Upper lobe of left lung (tissue), 6 donors: ENCODE measurements at regions not wholly inside any gene's neighbourhood (a gene's known extent, or its start where the extent isn't known, plus 50 kb on each side); places are given as distances from the start of the nearest gene placed in this dataset.

ENCODE experiments used
- ATAC-seq, 2 donors: fragments of 200-7000 bp; cut with Tn5 transposase; one replicate each; pipeline ENCODE4 v1.9.1; 2022; ENCODE audit warnings: mild to moderate bottlenecking in 2 of 2, moderate library complexity in 2 of 2; ENCODE audit not compliant: low FRiP score in 2 of 2
- DNase-seq, 2 donors: peaks; one replicate each; pipeline ENCODE4 v3.0.0-alpha.2; 2019 to 2020
- H3K27ac ChIP-seq, 4 donors: fragments of 200-600 bp; sonication (generic); one replicate each; pipeline ENCODE4 v1.5.1; 2016 to 2019
- H3K27me3 ChIP-seq, 4 donors: fragments of 200-600 bp; sonication (generic); one replicate each; pipeline ENCODE4 v1.5.1; 2017 to 2019
- H3K36me3 ChIP-seq, 4 donors: fragments of 200-600 bp; sonication (generic); one replicate each; pipeline ENCODE4 v1.5.1; 2016 to 2019
- H3K4me1 ChIP-seq, 4 donors: fragments of 200-600 bp; sonication (generic); one replicate each; pipeline ENCODE4 v1.5.1; 2018 to 2019
- H3K4me3 ChIP-seq, 4 donors: fragments of 200-600 bp; sonication (generic); one replicate each; pipeline ENCODE4 v1.5.1; 2017 to 2019; ENCODE audit warnings: mild to moderate bottlenecking in 2 of 4, moderate library complexity in 1 of 4
- H3K9me3 ChIP-seq, 4 donors: fragments of 200-600 bp; sonication (generic); one replicate each; pipeline ENCODE4 v1.5.1; 2018 to 2019
- EP300 ChIP-seq, 4 donors: sonication (generic); formaldehyde crosslinking; IDR thresholded peaks; one replicate each; pipeline ENCODE4 v1.5.1; 2017; ENCODE audit warnings: antibody characterized with exemption in 4 of 4, control low read depth in 2 of 4
- POLR2A ChIP-seq, 4 donors: fragments of 450-650 bp; IDR thresholded peaks; one replicate each; pipeline ENCODE4 v1.5.1; 2016 to 2017; ENCODE audit warnings: antibody characterized with exemption in 4 of 4, mild to moderate bottlenecking in 2 of 4
- POLR2AphosphoS5 ChIP-seq, 2 donors: sonication (generic); formaldehyde crosslinking; IDR thresholded peaks; one replicate each; pipeline ENCODE4 v1.5.1; 2017; ENCODE audit warnings: antibody characterized with exemption in 2 of 2
- WGBS, 2 donors: methylation state at CpG; one replicate each; pipeline ENCODE4 v1.1.5; 2017 to 2018; 5-methylcytosine and 5-hydroxymethylcytosine counted together
- TF ChIP-seq, protein P1 (sequence below), 6 experiments: fragments of 450-650 bp in 4 of 6; fragments of 200-600 bp in 2 of 6; sonication (generic) in 2 of 6; IDR thresholded peaks; one replicate each; pipeline ENCODE4 v1.5.1; 2016 to 2019; ENCODE audit warnings: antibody characterized with exemption in 6 of 6
- donor health status: DM: no; HTN: no; CAD: no; lungs with moderate emphysema.
- donor health status: DM: no; HTN: yes; CAD: no; lungs with severe emphysema.

GRCh38 chr12:74820324-74820723 is 282.7 kb downstream of the ATXN7L3B start:
- 68 to 78% methylated on average over 1 of the region's 1 CpG for WGBS, 2 donors
- Histone ChIP-seq H3K9me3 (no peaks in the 10 kb centered on the region), H3K4me1 (no peaks in the 10 kb centered on the region), H3K27ac (no peak overlapping the region), H3K36me3 (no peaks in the 10 kb centered on the region), H3K27me3 (no peaks in the 10 kb centered on the region), H3K4me3 (no peak overlapping the region)
- ATAC-seq (no peak), DNase-seq (no peak)
- no peak for TF ChIP-seq POLR2AphosphoS5 (IDR thresholded peaks at IDR 0.05)
- TF ChIP-seq, protein P1, sequence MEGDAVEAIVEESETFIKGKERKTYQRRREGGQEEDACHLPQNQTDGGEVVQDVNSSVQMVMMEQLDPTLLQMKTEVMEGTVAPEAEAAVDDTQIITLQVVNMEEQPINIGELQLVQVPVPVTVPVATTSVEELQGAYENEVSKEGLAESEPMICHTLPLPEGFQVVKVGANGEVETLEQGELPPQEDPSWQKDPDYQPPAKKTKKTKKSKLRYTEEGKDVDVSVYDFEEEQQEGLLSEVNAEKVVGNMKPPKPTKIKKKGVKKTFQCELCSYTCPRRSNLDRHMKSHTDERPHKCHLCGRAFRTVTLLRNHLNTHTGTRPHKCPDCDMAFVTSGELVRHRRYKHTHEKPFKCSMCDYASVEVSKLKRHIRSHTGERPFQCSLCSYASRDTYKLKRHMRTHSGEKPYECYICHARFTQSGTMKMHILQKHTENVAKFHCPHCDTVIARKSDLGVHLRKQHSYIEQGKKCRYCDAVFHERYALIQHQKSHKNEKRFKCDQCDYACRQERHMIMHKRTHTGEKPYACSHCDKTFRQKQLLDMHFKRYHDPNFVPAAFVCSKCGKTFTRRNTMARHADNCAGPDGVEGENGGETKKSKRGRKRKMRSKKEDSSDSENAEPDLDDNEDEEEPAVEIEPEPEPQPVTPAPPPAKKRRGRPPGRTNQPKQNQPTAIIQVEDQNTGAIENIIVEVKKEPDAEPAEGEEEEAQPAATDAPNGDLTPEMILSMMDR (IDR thresholded peaks at IDR 0.05): no peak
- TF ChIP-seq EP300 (IDR thresholded peaks at IDR 0.05): no peak
- no peak for TF ChIP-seq POLR2A (IDR thresholded peaks at IDR 0.05)

DNA sequence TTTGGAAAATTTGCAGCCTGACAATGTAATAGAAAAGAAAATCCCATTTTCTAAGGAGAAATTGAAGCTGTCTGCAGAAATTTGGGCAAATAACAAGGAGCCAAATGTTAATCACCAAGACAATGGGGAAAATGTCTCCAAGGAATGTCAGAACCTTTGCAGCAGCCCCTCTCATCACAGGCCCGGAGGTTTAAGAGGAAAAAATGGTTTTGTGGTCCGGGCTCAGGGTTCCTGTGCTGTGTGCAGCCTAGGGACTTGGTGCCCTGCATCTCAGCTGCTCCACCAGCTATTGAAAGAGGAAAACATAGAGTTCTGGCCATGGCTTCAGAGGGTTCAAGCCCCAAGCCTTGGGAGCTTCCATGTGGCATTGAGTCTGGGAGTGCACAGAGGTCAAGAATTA is 298.9 kb downstream of the ATXN7L3B start:
- TF ChIP-seq EP300 (IDR thresholded peaks at IDR 0.05) (no peak), POLR2AphosphoS5 (IDR thresholded peaks at IDR 0.05) (no peak), POLR2A (IDR thresholded peaks at IDR 0.05) (no peak)
- TF ChIP-seq, protein P1 (IDR thresholded peaks at IDR 0.05): no peak
- WGBS, 2 donors: 68 to 80% methylated on average over 2 of the region's 2 CpGs
- H3K4me1 ChIP-seq: no peaks in the 10 kb centered on the region
- no peak overlapping the region for H3K4me3 ChIP-seq
- H3K36me3 ChIP-seq: no peaks in the 10 kb centered on the region
- no peaks in the 10 kb centered on the region for H3K27me3 ChIP-seq
- H3K27ac ChIP-seq: no peak overlapping the region
- H3K9me3 ChIP-seq: peaks cover 0 to 5% (median 0%) of the 10 kb centered on the region in 4 donors
- ATAC-seq: no peak
- DNase-seq: no peak

DNA sequence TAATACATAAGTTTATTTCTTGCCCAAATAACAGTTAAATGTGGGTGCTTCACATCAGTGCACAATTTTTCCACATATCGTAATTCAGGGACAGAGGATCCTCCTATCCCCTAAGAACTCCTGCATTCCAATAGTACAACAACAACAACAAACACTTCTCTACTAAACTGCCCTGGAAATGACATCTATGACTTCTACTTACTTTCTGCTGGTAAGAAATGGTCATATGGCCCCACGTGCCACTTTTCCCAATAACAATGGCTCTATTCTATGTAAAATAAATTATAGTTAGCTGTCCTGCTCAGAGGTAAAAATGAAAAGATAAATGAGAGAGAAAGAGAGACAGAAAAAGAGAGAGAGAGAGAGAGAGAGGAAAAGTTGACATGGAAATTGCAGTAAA is 308.5 kb downstream of the ATXN7L3B start:
- TF ChIP-seq, protein P1 (IDR thresholded peaks at IDR 0.05): no peak
- no peak for TF ChIP-seq POLR2A (IDR thresholded peaks at IDR 0.05)
- no peaks in the 10 kb centered on the region for H3K36me3 ChIP-seq
- no peak for ATAC-seq
- H3K9me3 ChIP-seq: no peaks in the 10 kb centered on the region
- H3K4me1 ChIP-seq: no peaks in the 10 kb centered on the region
- WGBS, 2 donors: 72 to 82% methylated on average over 2 of the region's 2 CpGs
- no peak overlapping the region for H3K4me3 ChIP-seq
- DNase-seq: no peak
- no peak overlapping the region for H3K27ac ChIP-seq
- no peaks in the 10 kb centered on the region for H3K27me3 ChIP-seq

DNA sequence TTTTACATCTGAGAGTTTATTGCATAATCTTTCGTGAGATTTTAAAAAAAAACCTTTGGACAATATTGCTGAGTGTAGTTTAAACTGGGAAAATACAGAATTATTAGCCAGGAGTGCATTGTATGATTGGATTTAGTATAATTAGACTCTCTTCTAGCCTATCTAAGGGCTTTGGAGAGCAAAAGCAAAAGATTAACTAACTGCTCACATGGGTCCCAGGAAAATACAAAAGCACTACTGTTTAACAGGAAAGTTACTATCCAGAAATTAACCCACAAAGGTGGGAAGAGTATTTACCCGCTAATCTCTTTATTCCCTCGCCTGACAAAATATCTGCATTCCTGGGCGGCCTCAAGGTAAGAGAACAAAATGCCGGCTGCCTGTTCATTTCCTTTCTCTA is 309.5 kb downstream of the ATXN7L3B start:
- DNase-seq (no peak), ATAC-seq (no peak)
- no peak for TF ChIP-seq POLR2A (IDR thresholded peaks at IDR 0.05)
- TF ChIP-seq EP300 (IDR thresholded peaks at IDR 0.05): no peak
- TF ChIP-seq POLR2AphosphoS5 (IDR thresholded peaks at IDR 0.05): no peak
- TF ChIP-seq, protein P1 (IDR thresholded peaks at IDR 0.05): no peak
- H3K4me1 ChIP-seq: no peaks in the 10 kb centered on the region
- no peak overlapping the region for H3K27ac ChIP-seq
- no peaks in the 10 kb centered on the region for H3K27me3 ChIP-seq
- H3K4me3 ChIP-seq: no peak overlapping the region
- H3K36me3 ChIP-seq: no peaks in the 10 kb centered on the region
- WGBS, 2 donors: 65 to 72% methylated on average over 5 of the region's 5 CpGs
- no peaks in the 10 kb centered on the region for H3K9me3 ChIP-seq

- TF ChIP-seq POLR2AphosphoS5 (IDR thresholded peaks at IDR 0.05) (no peak), POLR2A (IDR thresholded peaks at IDR 0.05) (no peak), EP300 (IDR thresholded peaks at IDR 0.05) (no peak)
- TF ChIP-seq, protein P1 (IDR thresholded peaks at IDR 0.05): no peak
- DNase-seq (no peak), ATAC-seq (no peak)
- no peaks in the 10 kb centered on the region for H3K27me3 ChIP-seq
- H3K27ac ChIP-seq: no peak overlapping the region
- no peaks in the 10 kb centered on the region for H3K9me3 ChIP-seq
- no peaks in the 10 kb centered on the region for H3K4me1 ChIP-seq
- H3K4me3 ChIP-seq: no peak overlapping the region
- no peaks in the 10 kb centered on the region for H3K36me3 ChIP-seq
- 61 to 75% methylated on average over 2 of the region's 2 CpGs for WGBS, 2 donors
Observed at GRCh38 chr12:74848006-74848405, 310.4 kb downstream of the ATXN7L3B start.
